SJSA1 (cell line): ENCODE measurements at regions not wholly inside any gene's neighbourhood (a gene's known extent, or its start where the extent isn't known, plus 50 kb on each side); places are given as distances from the start of the nearest gene placed in this dataset.
"Not testable (repeated sequence)": the region's sequence is repeated elsewhere in the genome, so short reads cannot be mapped to it uniquely, and the experiment has no call there.

Experiments
- DNase-seq, 2 experiments: peaks; one replicate each; pipeline ENCODE4 v3.0.0-alpha.2; 2015 to 2020; ENCODE audit warnings: low spot score in 2 of 2, low read depth in 1 of 2
- H3K27ac ChIP-seq: fragments of 250-450 bp; sonication (Bioruptor Pico); 2 replicates; pipeline ENCODE4 v1.5.1; 2020; ENCODE audit warnings: mild to moderate bottlenecking, moderate library complexity
- H3K27me3 ChIP-seq: fragments of 250-450 bp; sonication (Bioruptor Pico); replicated peaks from 2 replicates; pipeline ENCODE4 v1.5.1; 2020; ENCODE audit warnings: mild to moderate bottlenecking, moderate library complexity
- H3K36me3 ChIP-seq: fragments of 250-450 bp; sonication (Bioruptor Pico); 2 replicates; pipeline ENCODE4 v1.5.1; 2020; ENCODE audit warnings: mild to moderate bottlenecking
- H3K4me1 ChIP-seq: fragments of 250-450 bp; sonication (Bioruptor Pico); replicated peaks from 2 replicates; pipeline ENCODE4 v1.6.1; 2021; ENCODE audit warnings: mild to moderate bottlenecking
- H3K4me3 ChIP-seq: fragments of 250-450 bp; sonication (Bioruptor Pico); 2 replicates; pipeline ENCODE4 v1.5.1; 2020; ENCODE audit warnings: mild to moderate bottlenecking
- H3K9me3 ChIP-seq: fragments of 250-450 bp; sonication (Bioruptor Pico); replicated peaks from 2 replicates; pipeline ENCODE4 v1.5.1; 2020; ENCODE audit warnings: mild to moderate bottlenecking

DNA sequence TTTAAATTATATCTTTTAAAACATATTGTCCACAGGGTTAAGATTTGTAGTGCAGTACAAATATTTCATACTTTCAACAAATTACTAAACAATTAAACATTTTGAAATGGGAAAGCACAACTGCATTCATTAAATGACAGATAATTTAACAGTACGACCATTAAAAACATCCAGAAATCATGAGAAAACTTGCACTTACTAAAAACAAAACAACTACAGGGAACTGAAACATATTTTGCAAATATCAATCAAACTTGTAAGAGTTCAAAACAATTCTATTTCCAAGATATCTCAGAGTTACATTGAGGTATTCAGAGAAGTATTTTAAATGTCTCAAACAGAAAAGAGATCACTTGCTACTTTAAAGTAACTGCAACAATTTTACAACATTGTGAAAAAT is 478.5 kb upstream of the PCDH10 start:
- Histone ChIP-seq H3K36me3 (no peaks in the 10 kb centered on the region), H3K27ac (no peak overlapping the region), H3K9me3 (no peaks in the 10 kb centered on the region), H3K4me3 (no peak overlapping the region), H3K4me1 (no peaks in the 10 kb centered on the region), H3K27me3 (no peaks in the 10 kb centered on the region)
- DNase-seq, result no peak

DNA sequence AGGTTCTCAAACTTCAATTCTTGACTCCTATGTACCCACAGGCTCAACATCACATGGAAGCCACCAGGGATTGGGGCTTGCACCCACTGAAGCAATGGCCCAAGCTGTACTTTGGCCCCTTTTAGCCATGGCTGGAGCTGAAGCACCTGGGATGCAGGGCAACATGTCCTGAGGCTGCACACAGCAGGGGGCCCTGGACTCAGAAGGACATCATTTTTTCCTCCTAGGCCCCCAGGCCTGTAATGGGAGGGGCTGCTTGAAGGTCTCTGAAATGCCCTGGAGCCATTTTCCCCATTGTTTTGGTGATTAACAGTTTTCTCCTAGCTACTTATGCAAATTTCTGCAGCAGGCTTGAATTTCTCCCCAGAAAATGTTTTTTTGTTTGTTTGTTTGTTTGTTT is 465.1 kb upstream of the PCDH10 start:
- H3K4me1 ChIP-seq, result no peaks in the 10 kb centered on the region
- H3K27me3 ChIP-seq, result no peaks in the 10 kb centered on the region
- H3K27ac ChIP-seq, result no peak overlapping the region
- no peak overlapping the region for H3K4me3 ChIP-seq
- no peak for DNase-seq
- no peaks in the 10 kb centered on the region for H3K36me3 ChIP-seq
- no peaks in the 10 kb centered on the region for H3K9me3 ChIP-seq

DNA sequence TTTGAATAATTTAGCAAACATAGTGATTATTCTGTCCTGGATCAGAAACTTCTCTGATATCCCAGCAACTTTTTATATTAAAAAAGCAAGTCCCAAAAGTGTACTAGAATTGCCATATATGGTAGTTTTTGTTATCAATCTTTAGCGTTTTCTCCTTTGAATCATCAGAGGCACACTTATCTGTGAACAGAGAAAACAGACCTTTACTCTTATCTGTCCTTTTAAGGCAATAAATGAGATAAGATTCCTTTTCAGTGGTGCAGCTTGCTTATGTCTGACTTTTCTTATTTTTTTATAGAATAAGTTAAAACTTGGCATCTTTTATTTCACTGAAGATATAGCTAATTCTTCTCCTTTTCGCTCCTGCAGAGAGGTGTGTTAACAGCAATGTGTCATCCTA is 458.1 kb upstream of the PCDH10 start:
- H3K9me3 ChIP-seq, result no peaks in the 10 kb centered on the region
- no peaks in the 10 kb centered on the region for H3K4me1 ChIP-seq
- no peaks in the 10 kb centered on the region for H3K36me3 ChIP-seq
- no peak overlapping the region for H3K27ac ChIP-seq
- no peaks in the 10 kb centered on the region for H3K27me3 ChIP-seq
- no peak overlapping the region for H3K4me3 ChIP-seq
- no peak for DNase-seq

DNA sequence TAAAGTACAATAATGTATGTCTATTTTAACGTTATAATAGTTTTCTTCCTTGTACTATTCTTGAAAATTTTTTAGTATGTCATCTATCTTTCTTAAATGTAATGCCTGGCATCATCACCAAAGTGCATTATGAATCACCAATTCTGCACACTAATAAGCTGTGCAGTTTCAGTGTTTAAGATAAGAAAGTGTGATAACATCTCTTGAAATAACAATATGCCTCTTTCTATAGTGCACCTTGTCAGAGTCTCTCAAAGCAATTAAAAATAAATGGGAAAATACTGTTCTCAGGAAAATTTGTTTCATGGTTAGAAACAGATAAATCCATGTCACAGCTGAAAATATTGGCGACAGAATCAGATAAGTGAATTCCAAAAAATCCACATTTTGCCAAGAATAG is 457.4 kb upstream of the PCDH10 start:
- Histone ChIP-seq H3K9me3 (no peaks in the 10 kb centered on the region), H3K4me3 (no peak overlapping the region), H3K27me3 (no peaks in the 10 kb centered on the region), H3K4me1 (no peaks in the 10 kb centered on the region), H3K36me3 (no peaks in the 10 kb centered on the region), H3K27ac (no peak overlapping the region)
- no peak for DNase-seq

- Histone ChIP-seq H3K4me3 (no peak overlapping the region), H3K36me3 (no peaks in the 10 kb centered on the region), H3K27ac (no peak overlapping the region), H3K9me3 (no peaks in the 10 kb centered on the region), H3K4me1 (no peaks in the 10 kb centered on the region), H3K27me3 (no peaks in the 10 kb centered on the region)
- DNase-seq, result no peak
Measured at GRCh38 chr4:132694775-132695174, 454.3 kb upstream of the PCDH10 start.

DNA sequence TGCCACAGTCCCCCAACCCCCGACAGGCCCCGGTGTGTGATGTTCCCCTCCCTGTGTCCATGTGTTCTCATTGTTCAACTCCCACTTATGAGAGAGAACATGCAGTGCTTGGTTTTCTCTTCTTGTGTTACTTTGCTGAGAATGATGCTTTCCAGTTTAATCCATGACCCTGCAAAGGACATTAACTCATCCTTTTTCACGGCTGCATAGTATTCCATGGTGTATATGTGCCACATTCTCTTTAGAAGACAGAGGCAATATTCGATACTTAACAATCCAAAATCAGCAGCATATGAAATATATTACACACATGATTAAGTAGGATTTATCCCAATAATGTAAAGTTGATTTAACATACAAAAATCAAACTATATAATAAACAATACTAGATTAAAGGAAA is 451.6 kb upstream of the PCDH10 start:
- DNase-seq, H3K27ac ChIP-seq, H3K27me3 ChIP-seq, H3K9me3 ChIP-seq, H3K36me3 ChIP-seq, H3K4me3 ChIP-seq, H3K4me1 ChIP-seq: not testable (repeated sequence)

- H3K4me3 ChIP-seq, result no peak overlapping the region
- H3K9me3 ChIP-seq, result 0 out of 2 replicates have a peak, but pooled peaks cover 2% of the 10 kb centered on the region
- no peaks in the 10 kb centered on the region for H3K4me1 ChIP-seq
- DNase-seq, result no peak
- H3K36me3 ChIP-seq, result no peaks in the 10 kb centered on the region
- H3K27me3 ChIP-seq, result no peaks in the 10 kb centered on the region
- H3K27ac ChIP-seq, result no peak overlapping the region
Measured at GRCh38 chr4:132707955-132708354, 441.1 kb upstream of the PCDH10 start.

DNA sequence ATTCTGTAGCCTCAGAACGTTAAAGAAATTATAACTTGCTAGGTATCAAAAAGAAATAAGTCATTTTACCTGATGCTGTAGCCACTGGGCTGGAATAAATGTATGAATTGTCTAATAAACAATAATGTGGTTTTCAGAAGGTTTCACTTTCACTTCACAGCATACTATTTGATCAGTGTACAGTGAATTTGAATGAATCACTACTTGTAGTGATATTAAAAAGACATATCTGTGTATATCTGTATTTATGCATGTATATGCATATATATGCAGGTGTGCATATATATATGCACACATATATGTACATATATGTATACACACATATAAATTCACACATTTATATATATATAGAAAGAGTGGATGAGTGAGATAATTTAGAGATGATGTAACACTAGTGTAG is 440.0 kb upstream of the PCDH10 start:
- Histone ChIP-seq H3K4me3 (no peak overlapping the region), H3K27ac (no peak overlapping the region), H3K27me3 (no peaks in the 10 kb centered on the region), H3K9me3 (peaks cover 2% of the 10 kb centered on the region; the same call in 1 of the 2 replicates), H3K4me1 (no peaks in the 10 kb centered on the region), H3K36me3 (no peaks in the 10 kb centered on the region)
- no peak for DNase-seq

DNA sequence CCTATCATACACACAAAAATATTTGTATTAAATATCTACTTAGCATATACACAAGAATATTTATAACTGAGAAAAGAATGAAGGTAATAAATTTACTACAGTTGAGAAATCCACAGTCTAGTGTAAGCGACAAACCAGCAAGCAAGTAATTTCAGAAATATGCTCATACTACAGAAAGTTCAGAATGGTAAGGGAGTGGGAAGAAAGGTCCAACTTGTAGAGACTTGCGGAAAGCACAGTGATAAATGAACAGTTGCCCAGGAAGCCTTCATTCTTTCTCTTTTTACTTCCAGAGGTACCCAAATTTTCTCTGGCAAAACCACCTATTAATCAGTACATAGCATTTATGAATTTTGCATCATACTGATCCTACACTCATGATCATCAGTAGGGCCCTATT is 438.1 kb upstream of the PCDH10 start:
- no peaks in the 10 kb centered on the region for H3K4me1 ChIP-seq
- H3K27ac ChIP-seq, result no peak overlapping the region
- no peaks in the 10 kb centered on the region for H3K36me3 ChIP-seq
- peaks cover 2% of the 10 kb centered on the region; the same call in 1 of the 2 replicates for H3K9me3 ChIP-seq
- no peaks in the 10 kb centered on the region for H3K27me3 ChIP-seq
- no peak for DNase-seq
- no peak overlapping the region for H3K4me3 ChIP-seq

DNA sequence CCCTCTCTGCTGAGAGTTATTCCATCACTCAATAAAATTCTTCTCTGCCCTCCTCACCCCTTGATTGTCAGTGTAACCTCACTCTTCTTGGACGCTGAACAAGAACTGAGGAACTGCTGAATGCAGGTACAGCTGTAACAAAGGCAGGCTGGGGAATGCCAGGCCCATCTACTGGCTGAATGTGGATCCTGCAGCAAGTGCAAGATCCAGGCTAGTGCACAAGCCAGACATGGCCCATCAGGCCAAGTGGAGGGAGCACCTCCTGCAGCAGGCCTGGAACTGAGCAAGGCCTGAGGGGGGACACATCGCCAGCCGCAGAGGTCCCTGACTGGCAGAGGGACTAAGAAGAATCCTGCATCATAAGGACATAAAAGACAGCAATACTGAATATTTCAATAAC is 411.8 kb upstream of the PCDH10 start:
- Histone ChIP-seq H3K27me3 (no peaks in the 10 kb centered on the region), H3K9me3 (0 out of 2 replicates have a peak, but pooled peaks cover 5% of the 10 kb centered on the region), H3K4me1 (no peaks in the 10 kb centered on the region), H3K36me3 (no peaks in the 10 kb centered on the region), H3K27ac (no peak overlapping the region), H3K4me3 (no peak overlapping the region)
- DNase-seq, result no peak

DNA sequence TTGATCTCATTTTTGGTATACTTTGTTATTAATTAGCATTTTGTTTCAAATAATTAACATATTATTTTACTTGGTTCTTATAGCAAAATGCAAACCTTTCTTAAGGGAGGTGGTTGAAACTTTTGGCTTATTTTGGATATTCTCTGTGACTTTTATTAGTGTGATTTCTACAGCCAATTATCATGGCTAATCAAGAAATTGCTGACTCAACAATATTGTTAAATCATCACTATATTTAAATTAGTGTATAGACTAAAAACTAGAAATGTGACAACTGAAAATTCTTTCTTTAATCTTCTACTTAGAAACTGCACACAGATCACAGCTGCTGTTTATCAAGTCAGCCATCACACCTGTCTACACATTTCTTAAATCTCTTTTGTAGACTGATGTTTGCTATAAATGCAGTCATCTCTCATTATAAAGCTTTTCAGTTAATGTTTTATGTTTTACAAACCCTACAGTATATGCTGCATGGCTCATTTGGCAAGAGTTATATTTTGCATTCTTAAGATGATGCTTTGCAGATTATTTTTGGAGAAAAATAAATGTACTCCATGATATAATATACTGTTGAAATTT is 389.8 kb upstream of the PCDH10 start:
- Histone ChIP-seq H3K4me3 (no peak overlapping the region), H3K27ac (no peak overlapping the region), H3K9me3 (no peaks in the 10 kb centered on the region; the same call in 1 of the 2 replicates), H3K36me3 (no peaks in the 10 kb centered on the region), H3K27me3 (no peaks in the 10 kb centered on the region), H3K4me1 (no peaks in the 10 kb centered on the region)
- no peak for DNase-seq

DNA sequence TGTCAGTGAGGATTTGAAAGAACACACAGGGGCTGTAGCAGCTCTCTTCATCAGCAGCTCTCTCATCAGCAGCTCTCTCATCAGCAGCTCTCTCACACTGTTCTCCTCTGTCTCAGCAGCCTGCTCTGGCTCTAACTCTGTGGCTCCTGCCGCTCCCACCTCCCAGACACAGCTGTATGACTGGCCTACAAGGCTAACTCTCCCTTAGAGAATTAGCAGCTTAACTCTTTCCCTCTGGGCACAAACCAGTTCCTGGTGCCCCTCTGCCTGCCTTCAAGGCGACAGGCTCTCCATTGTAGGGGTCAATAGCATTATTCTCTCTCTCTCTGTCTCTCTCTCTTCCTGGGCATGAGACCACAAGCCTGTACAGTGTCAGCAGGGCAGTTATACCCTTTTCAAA is 385.6 kb upstream of the PCDH10 start:
- no peak overlapping the region for H3K27ac ChIP-seq
- H3K4me3 ChIP-seq, result no peak overlapping the region
- H3K27me3 ChIP-seq, result no peaks in the 10 kb centered on the region
- H3K4me1 ChIP-seq, result no peaks in the 10 kb centered on the region
- no peak for DNase-seq
- H3K9me3 ChIP-seq, result no peaks in the 10 kb centered on the region
- no peaks in the 10 kb centered on the region for H3K36me3 ChIP-seq

DNA sequence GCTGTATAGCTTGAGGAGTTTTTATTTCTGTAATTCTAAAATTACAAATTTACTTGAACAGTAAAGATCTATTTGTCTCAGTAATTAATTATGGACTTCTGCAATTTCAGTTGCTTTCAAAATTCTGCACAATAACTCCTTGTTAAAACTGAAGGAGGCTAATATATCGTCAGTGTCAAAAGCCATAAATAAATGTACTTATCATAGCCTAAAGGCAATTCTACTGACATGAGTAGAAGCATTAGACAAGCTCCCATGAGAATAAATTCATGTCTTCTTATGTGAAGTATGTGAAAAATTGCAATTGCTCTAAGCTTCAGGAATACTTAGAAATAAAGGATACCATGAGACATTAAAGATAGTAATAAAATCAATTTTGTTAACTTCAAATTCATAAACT is 381.2 kb upstream of the PCDH10 start:
- Histone ChIP-seq H3K9me3 (no peaks in the 10 kb centered on the region), H3K27me3 (no peaks in the 10 kb centered on the region), H3K27ac (no peak overlapping the region), H3K4me3 (no peak overlapping the region), H3K36me3 (no peaks in the 10 kb centered on the region), H3K4me1 (no peaks in the 10 kb centered on the region)
- DNase-seq, result no peak

DNA sequence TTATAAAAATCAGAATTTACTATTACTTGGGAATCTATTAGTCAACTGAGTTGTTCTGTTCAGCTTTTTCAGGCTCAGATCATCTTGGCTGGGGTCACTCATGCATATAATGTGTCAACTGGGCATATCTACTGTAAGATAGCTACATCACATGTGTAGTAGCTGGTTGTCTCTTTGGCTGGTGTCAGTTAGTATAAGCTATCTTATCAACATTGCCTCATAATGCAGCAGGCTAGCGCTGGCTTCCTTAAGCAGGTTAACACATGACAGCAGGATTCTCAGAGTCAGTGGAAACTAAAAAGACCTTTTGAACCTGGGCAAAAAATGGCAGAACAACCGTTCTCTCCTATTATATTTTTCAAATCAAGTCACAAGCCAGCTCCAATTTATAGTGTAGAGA is 378.3 kb upstream of the PCDH10 start:
- Histone ChIP-seq H3K4me1 (no peaks in the 10 kb centered on the region), H3K36me3 (no peaks in the 10 kb centered on the region)

GRCh38 chr4:132792310-132792709 is 356.8 kb upstream of the PCDH10 start:
- no peak for DNase-seq
- no peaks in the 10 kb centered on the region for H3K36me3 ChIP-seq
- no peaks in the 10 kb centered on the region for H3K4me1 ChIP-seq
- no peak overlapping the region for H3K27ac ChIP-seq
- H3K27me3 ChIP-seq, result no peaks in the 10 kb centered on the region
- H3K9me3 ChIP-seq, result no peaks in the 10 kb centered on the region; the same call in 1 of the 2 replicates
- no peak overlapping the region for H3K4me3 ChIP-seq

More for the DNA sequence above, 378.3 kb upstream of the PCDH10 start:
- no peak overlapping the region for H3K27ac ChIP-seq
- H3K27me3 ChIP-seq, result no peaks in the 10 kb centered on the region
- no peak for DNase-seq
- no peak overlapping the region for H3K4me3 ChIP-seq
- peaks cover 3% of the 10 kb centered on the region; the same call in 1 of the 2 replicates for H3K9me3 ChIP-seq
